ENCODE measurements at regions not wholly inside any gene's neighbourhood (a gene's known extent, or its start where the extent isn't known, plus 50 kb on each side); places are given as distances from the start of the nearest gene placed in this dataset.
A peak's percentile ranks its signal among the peaks of the same experiment; 100 is the strongest.

- H3K4me3 ChIP-seq = no peak overlapping the region
- no peaks in the 10 kb centered on the region for H3K36me3 ChIP-seq
- H3K27ac ChIP-seq = no peak overlapping the region
- H3K27me3 ChIP-seq (replicated peaks) = no peaks in the 10 kb centered on the region
- H3K9me3 ChIP-seq (replicated peaks) = no peaks in the 10 kb centered on the region
- no peak for DNase-seq (ENCODE audit: low read depth in 1 of 2, low spot score in 2 of 2)
- no peaks in the 10 kb centered on the region for H3K4me1 ChIP-seq (replicated peaks)
Measured at GRCh38 chr6:145132709-145133108, 602.6 kb downstream of the EPM2A start.

- H3K27ac ChIP-seq = no peak overlapping the region
- no peaks in the 10 kb centered on the region for H3K36me3 ChIP-seq
- no peak for DNase-seq (ENCODE audit: low read depth in 1 of 2, low spot score in 2 of 2)
- no peak overlapping the region for H3K4me3 ChIP-seq
- H3K4me1 ChIP-seq (replicated peaks) = no peaks in the 10 kb centered on the region
- no peaks in the 10 kb centered on the region for H3K27me3 ChIP-seq (replicated peaks)
- no peaks in the 10 kb centered on the region for H3K9me3 ChIP-seq (replicated peaks)
Measured at GRCh38 chr6:145135702-145136101, 599.6 kb downstream of the EPM2A start.

- Histone ChIP-seq H3K36me3 (no peaks in the 10 kb centered on the region), H3K4me3 (no peak overlapping the region), H3K27me3 (replicated peaks) (no peaks in the 10 kb centered on the region), H3K4me1 (replicated peaks) (no peaks in the 10 kb centered on the region), H3K27ac (no peak overlapping the region), H3K9me3 (replicated peaks) (no peaks in the 10 kb centered on the region)
- DNase-seq (ENCODE audit: low read depth in 1 of 2, low spot score in 2 of 2) = peak in 1 of 2 experiments; percentile 9
Measured at GRCh38 chr6:145137425-145137824, 597.9 kb downstream of the EPM2A start.

GRCh38 chr6:145138469-145139139, 596.7 kb downstream of the EPM2A start:
- Histone ChIP-seq H3K9me3 (replicated peaks) (no peaks in the 10 kb centered on the region), H3K4me3 (no peak overlapping the region), H3K36me3 (no peaks in the 10 kb centered on the region), H3K27me3 (replicated peaks) (no peaks in the 10 kb centered on the region), H3K27ac (no peak overlapping the region), H3K4me1 (replicated peaks) (no peaks in the 10 kb centered on the region)
- DNase-seq (ENCODE audit: low read depth in 1 of 2, low spot score in 2 of 2) = no peak

- no peaks in the 10 kb centered on the region for H3K36me3 ChIP-seq
- H3K27ac ChIP-seq = no peak overlapping the region
- no peak for DNase-seq (ENCODE audit: low read depth in 1 of 2, low spot score in 2 of 2)
- no peak overlapping the region for H3K4me3 ChIP-seq
- H3K4me1 ChIP-seq (replicated peaks) = no peaks in the 10 kb centered on the region
- H3K27me3 ChIP-seq (replicated peaks) = no peaks in the 10 kb centered on the region
- H3K9me3 ChIP-seq (replicated peaks) = no peaks in the 10 kb centered on the region
Measured at GRCh38 chr6:145139140-145139850, 596.0 kb downstream of the EPM2A start.

GRCh38 chr6:145139895-145140294, 595.4 kb downstream of the EPM2A start:
- Histone ChIP-seq H3K27me3 (replicated peaks) (no peaks in the 10 kb centered on the region), H3K4me3 (no peak overlapping the region), H3K9me3 (replicated peaks) (no peaks in the 10 kb centered on the region), H3K36me3 (no peaks in the 10 kb centered on the region), H3K4me1 (replicated peaks) (no peaks in the 10 kb centered on the region), H3K27ac (no peak overlapping the region)
- no peak for DNase-seq (ENCODE audit: low read depth in 1 of 2, low spot score in 2 of 2)

- DNase-seq (ENCODE audit: low read depth in 1 of 2, low spot score in 2 of 2) = no peak
- Histone ChIP-seq H3K4me3 (no peak overlapping the region), H3K4me1 (replicated peaks) (no peaks in the 10 kb centered on the region), H3K27me3 (replicated peaks) (no peaks in the 10 kb centered on the region), H3K9me3 (replicated peaks) (no peaks in the 10 kb centered on the region), H3K27ac (no peak overlapping the region), H3K36me3 (no peaks in the 10 kb centered on the region)
Measured at GRCh38 chr6:145141572-145141971, 593.7 kb downstream of the EPM2A start.

GRCh38 chr6:145142958-145143357, 592.4 kb downstream of the EPM2A start:
- H3K4me1 ChIP-seq (replicated peaks) = peaks cover 3% of the 10 kb centered on the region
- H3K4me3 ChIP-seq = no peak overlapping the region
- no peaks in the 10 kb centered on the region for H3K9me3 ChIP-seq (replicated peaks)
- H3K27ac ChIP-seq = no peak overlapping the region
- H3K36me3 ChIP-seq = no peaks in the 10 kb centered on the region
- no peaks in the 10 kb centered on the region for H3K27me3 ChIP-seq (replicated peaks)
- no peak for DNase-seq (ENCODE audit: low read depth in 1 of 2, low spot score in 2 of 2)

GRCh38 chr6:145143379-145143778, 591.9 kb downstream of the EPM2A start:
- Histone ChIP-seq H3K9me3 (replicated peaks) (no peaks in the 10 kb centered on the region), H3K27me3 (replicated peaks) (no peaks in the 10 kb centered on the region), H3K36me3 (no peaks in the 10 kb centered on the region), H3K4me3 (no peak overlapping the region), H3K4me1 (replicated peaks) (peaks cover 8% of the 10 kb centered on the region), H3K27ac (no peak overlapping the region)
- DNase-seq (ENCODE audit: low read depth in 1 of 2, low spot score in 2 of 2) = no peak

GRCh38 chr6:145147559-145147958, 587.8 kb downstream of the EPM2A start:
- DNase-seq (ENCODE audit: low read depth in 1 of 2, low spot score in 2 of 2) = no peak
- Histone ChIP-seq H3K4me3 (no peak overlapping the region), H3K36me3 (no peaks in the 10 kb centered on the region), H3K27me3 (replicated peaks) (no peaks in the 10 kb centered on the region), H3K4me1 (replicated peaks) (peaks cover 13% of the 10 kb centered on the region), H3K9me3 (replicated peaks) (no peaks in the 10 kb centered on the region), H3K27ac (no peak overlapping the region)

GRCh38 chr6:145147981-145148749, 587.2 kb downstream of the EPM2A start:
- peak; percentile 38 to 52 for DNase-seq (ENCODE audit: low read depth in 1 of 2, low spot score in 2 of 2)
- Histone ChIP-seq H3K36me3 (no peaks in the 10 kb centered on the region), H3K9me3 (replicated peaks) (no peaks in the 10 kb centered on the region), H3K27me3 (replicated peaks) (no peaks in the 10 kb centered on the region), H3K4me3 (no peak overlapping the region), H3K4me1 (replicated peaks) (peaks cover 13% of the 10 kb centered on the region), H3K27ac (no peak overlapping the region)

- DNase-seq (ENCODE audit: low read depth in 1 of 2, low spot score in 2 of 2) = no peak
- Histone ChIP-seq H3K9me3 (replicated peaks) (no peaks in the 10 kb centered on the region), H3K27ac (no peak overlapping the region), H3K4me1 (replicated peaks) (peaks cover 13% of the 10 kb centered on the region), H3K4me3 (no peak overlapping the region), H3K27me3 (replicated peaks) (no peaks in the 10 kb centered on the region), H3K36me3 (no peaks in the 10 kb centered on the region)
Measured at GRCh38 chr6:145148776-145149175, 586.5 kb downstream of the EPM2A start.

- Histone ChIP-seq H3K9me3 (replicated peaks) (no peaks in the 10 kb centered on the region), H3K4me3 (no peak overlapping the region), H3K36me3 (no peaks in the 10 kb centered on the region), H3K4me1 (replicated peaks) (peaks cover 13% of the 10 kb centered on the region), H3K27ac (no peak overlapping the region), H3K27me3 (replicated peaks) (no peaks in the 10 kb centered on the region)
- DNase-seq (ENCODE audit: low read depth in 1 of 2, low spot score in 2 of 2) = no peak
Measured at GRCh38 chr6:145151624-145152023, 583.7 kb downstream of the EPM2A start.

- no peak overlapping the region for H3K27ac ChIP-seq
- H3K4me3 ChIP-seq = no peak overlapping the region
- no peaks in the 10 kb centered on the region for H3K36me3 ChIP-seq
- no peak for DNase-seq (ENCODE audit: low read depth in 1 of 2, low spot score in 2 of 2)
- H3K27me3 ChIP-seq (replicated peaks) = no peaks in the 10 kb centered on the region
- peaks cover 4% of the 10 kb centered on the region for H3K4me1 ChIP-seq (replicated peaks)
- H3K9me3 ChIP-seq (replicated peaks) = no peaks in the 10 kb centered on the region
Measured at GRCh38 chr6:145153495-145153894, 581.8 kb downstream of the EPM2A start.

All from SJSA1 (cell line).